GM19467 (cell line): ENCODE measurements at regions not wholly inside any gene's neighbourhood (a gene's known extent, or its start where the extent isn't known, plus 50 kb on each side); places are given as distances from the start of the nearest gene placed in this dataset.

Experiments
- ATAC-seq: cut with Tn5 transposase; IDR thresholded peaks from one replicate; pipeline ENCODE4 v1.9.1; 2021; ENCODE audit warnings: mild to moderate bottlenecking, moderate library complexity; ENCODE audit not compliant: unreplicated experiment

DNA sequence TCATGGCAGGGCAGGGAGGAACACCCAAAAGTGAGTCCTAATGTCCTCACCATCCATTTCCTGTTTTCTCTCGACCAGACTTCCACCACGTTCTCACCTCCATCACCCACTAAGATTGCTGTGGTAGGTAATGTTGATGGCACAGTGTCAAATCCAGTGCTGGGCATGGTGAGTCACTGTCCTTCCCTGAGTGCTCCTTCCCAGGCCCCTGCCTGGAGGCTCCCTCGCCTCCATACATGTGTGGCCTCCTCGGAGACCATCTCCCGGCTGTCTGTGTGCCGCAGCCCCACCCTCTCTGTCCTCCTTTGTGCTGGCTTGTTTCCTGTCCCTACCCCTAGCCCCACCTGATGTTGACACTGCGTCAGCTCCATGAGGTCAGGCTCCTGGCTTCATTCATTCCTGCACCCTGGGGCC lies 177.5 kb downstream of the SYK start:
- no peak for ATAC-seq

DNA sequence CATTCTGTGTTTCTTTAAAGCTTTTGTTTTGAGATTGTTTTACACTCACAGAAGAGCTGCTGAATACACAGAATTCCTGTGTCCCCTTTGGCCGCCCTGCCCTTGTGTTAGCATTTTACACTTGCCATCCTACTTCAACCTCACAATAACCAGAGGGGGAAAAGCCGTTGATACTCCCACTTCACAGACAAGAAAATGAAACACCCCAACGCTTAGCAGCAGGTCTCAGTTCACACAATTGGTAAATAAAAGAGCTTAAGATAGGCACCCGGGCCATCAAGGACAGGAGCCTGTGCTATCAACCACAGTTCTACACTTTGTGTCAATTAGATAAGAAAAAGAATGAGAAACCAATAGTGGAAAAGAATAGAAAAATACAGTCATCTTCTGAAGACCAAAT lies 178.0 kb downstream of the SYK start:
- ATAC-seq, result no peak

- ATAC-seq, result no peak
Observed at GRCh38 chr9:90981726-90982125, 180.1 kb downstream of the SYK start.

DNA sequence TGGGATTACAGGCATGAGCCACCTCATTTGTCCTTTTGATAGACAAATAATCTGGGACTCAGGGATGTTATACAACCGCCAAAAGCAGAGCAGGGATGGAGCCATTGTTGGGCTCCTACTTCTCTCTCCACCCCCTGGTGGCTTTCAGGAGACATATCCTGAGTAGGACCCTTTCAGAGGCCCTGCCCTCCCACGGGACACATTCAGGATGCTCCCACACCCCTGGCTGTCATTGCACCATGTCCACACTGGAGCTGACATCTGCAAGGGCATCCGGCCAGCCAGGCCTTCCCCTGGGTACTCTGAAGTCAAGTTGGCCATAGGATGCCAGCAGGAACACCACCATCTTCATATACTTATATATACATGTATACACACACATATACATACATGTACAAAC lies 181.8 kb downstream of the SYK start:
- ATAC-seq, result no peak

- ATAC-seq, result no peak
Observed at GRCh38 chr9:90985631-90986030, 184.0 kb downstream of the SYK start.

- ATAC-seq, result no peak
Observed at GRCh38 chr9:90986161-90986560, 184.5 kb downstream of the SYK start.

- no peak for ATAC-seq
Observed at GRCh38 chr9:90987566-90987965, 185.9 kb downstream of the SYK start.

- ATAC-seq, result no peak
Observed at GRCh38 chr9:90988318-90988717, 186.7 kb downstream of the SYK start.

GRCh38 chr9:90991953-90992352 lies 190.3 kb downstream of the SYK start:
- no peak for ATAC-seq

- no peak for ATAC-seq
Observed at GRCh38 chr9:90995516-90995915, 193.9 kb downstream of the SYK start.

GRCh38 chr9:90996154-90997065 lies 194.8 kb downstream of the SYK start:
- no peak for ATAC-seq

GRCh38 chr9:90998573-90998972 lies 197.0 kb downstream of the SYK start:
- ATAC-seq, result no peak

DNA sequence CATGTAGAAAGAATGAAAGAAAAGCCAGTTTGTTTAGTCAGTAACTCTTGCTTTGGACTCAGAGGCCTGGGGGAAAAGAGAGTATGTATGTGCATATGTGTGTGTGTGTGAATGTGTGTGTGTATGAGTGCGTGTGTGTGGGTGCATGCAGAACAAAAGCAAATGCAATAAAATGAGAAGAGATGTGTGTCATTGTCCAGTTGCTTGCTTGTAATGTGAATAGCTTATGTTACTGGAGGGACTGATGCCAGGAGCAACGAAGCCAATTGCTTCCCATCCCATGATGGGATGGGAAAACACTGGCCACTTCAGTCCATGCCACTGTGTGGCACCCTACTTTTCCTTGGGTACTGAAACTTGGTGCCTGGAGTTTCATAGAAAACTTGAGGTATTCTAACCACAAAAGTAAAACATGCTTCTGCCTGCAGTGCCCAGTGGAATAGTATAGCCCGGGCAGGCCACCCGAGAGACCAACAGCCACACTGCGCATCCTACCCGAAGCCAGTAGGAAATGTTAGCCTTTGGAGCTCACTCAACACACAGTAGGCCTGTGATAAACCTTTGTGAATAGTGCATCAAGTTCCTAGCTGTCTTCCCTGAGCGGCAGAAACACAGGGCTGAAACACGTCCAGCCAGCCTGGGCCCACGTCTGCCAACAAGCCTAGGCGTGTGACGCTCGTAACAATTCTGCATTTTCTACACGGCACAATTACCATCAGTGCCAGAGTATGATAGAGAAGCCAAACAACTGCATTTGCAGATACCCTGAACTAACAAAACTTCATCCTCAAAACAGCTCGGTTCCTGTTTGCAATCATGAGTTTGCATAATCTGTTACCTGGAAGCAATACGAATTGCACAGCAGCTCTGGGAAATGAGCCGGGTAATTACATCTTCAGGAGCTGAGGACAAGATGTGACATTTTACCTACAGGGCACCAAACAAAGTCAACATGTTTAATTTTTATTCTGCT lies 198.1 kb downstream of the SYK start:
- no peak for ATAC-seq

GRCh38 chr9:91001146-91001611 lies 199.6 kb downstream of the SYK start:
- no peak for ATAC-seq

GRCh38 chr9:91004484-91004883 lies 202.9 kb downstream of the SYK start:
- ATAC-seq, result no peak

- ATAC-seq, result no peak
Observed at GRCh38 chr9:91004992-91005391, 203.4 kb downstream of the SYK start.

DNA sequence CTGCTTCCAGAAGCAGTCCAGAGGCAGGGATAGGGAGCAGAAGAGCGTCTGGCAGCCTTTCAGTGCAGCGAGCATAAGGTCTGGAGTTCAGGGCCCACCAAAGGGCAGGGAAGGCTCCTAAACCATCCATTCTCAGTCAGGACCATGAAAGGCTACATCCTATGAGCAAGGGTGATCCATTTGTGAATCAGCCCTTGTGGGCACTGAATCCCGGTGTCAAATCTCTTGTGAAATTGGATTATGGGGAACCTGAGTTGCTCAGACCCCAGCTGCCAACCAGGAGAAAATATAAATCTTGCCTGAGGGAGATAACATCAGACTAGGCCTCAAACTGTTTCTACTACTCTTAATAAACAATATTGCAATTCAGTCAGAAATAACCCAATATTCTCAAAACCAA lies 204.4 kb downstream of the SYK start:
- ATAC-seq, result no peak

DNA sequence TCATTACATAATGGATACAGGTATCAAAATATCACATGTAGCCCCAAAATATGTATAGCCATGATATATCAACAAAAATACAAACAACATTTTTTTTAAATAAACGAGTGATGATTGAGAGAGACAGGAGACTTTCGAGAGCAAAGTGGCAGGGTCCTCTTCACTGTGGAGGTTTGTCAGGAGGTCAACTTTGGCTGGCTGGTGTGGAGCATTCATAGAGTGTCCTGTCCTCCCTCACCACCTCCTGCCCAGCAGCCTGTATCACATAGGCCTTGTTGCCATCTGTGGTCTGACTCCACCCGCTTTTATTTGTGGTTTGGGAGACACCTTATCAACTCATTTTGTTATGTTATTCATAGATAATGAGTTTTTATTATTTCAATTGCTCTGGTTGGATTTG lies 206.9 kb downstream of the SYK start:
- no peak for ATAC-seq

DNA sequence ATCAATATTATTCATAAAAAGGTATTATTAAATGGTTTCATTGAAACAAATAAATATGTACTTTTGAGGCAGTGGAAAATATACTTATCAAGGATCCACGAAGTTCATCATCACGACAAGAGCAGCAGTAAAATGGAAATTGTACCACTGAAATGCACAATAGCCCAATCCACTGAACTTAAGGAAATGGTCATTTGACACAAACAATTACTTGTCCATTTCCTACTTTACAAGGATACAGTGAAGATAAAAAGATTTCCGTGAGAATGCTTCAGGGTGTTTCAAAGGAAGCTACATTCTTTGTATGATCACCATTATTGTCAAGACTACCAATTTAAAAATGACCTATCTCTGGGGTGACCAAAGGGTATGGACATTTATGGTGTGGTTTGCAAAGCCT lies 210.3 kb downstream of the SYK start:
- no peak for ATAC-seq

GRCh38 chr9:91012933-91013841 lies 211.6 kb downstream of the SYK start:
- no peak for ATAC-seq

DNA sequence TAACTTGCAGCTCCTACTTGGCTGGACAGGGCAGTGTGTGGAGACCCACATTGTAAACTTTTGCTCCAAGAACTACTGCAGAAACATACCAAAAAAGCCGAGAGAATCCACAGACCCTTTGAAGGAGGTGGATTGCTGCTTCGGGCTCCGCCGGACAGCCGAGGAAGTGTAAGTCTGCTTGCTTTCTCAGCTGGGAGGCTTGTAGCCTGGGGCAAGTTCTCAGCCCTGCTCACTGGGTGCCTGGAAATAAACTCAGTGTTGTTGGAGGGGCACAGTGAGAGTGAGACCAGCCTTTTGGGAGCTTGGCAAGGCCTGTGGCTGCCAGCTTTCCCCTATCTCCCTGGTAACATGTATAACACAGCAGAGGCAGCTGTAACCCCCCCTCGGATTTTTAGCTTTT lies 215.6 kb downstream of the SYK start:
- no peak for ATAC-seq
